HG03064 (cell line): ENCODE measurements at regions not wholly inside any gene's neighbourhood (a gene's known extent, or its start where the extent isn't known, plus 50 kb on each side); places are given as distances from the start of the nearest gene placed in this dataset.

Experiments
- ATAC-seq: cut with Tn5 transposase; IDR thresholded peaks from one replicate; pipeline ENCODE4 v1.9.1; 2021; ENCODE audit warnings: low read depth; ENCODE audit not compliant: unreplicated experiment

GRCh38 chr3:8444883-8445282, 56.7 kb upstream of the LMCD1 start:
- no peak for ATAC-seq

GRCh38 chr3:8445861-8446260, 55.8 kb upstream of the LMCD1 start:
- no peak for ATAC-seq

DNA sequence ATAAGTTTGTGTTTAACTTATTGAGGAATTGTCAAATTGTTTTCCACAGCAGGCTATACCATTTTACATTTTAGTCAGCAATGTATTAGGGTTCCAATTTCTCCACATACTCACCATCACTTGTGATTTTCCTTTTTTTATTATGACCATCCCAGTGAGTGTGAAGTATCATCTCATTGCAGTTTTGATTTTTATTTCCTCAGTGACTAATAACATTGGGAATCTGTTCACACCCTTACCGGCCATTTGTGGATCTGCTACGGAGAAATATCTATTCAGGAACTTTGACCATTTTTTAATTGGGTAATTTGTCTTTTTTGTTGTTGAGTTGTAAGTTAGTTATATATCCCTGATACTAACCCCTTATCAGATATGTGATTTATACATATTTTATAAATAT, 54.8 kb upstream of the LMCD1 start:
- no peak for ATAC-seq

DNA sequence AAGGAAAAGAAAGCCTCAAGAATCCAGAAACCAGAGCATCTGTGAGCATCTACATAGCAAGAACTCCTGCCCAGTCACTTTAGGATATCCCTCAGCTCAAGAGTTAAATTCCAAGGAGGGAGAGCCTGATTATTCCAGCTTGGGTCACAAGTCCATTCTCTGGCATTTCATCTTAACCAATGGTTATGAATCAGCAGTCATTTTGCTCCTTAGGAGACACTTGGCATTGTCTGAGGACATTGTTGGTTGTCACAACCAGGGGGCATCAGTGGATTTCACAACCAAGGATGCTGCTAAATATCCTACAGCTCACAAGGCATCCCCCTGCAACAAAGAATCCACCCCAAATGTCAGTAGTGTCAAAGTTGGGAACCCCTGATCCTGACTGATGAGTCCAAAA, 51.0 kb upstream of the LMCD1 start:
- no peak for ATAC-seq

GRCh38 chr3:8451696-8452095, 49.9 kb upstream of the LMCD1 start:
- no peak for ATAC-seq
